ENCODE measurements at regions not wholly inside any gene's neighbourhood (a gene's known extent, or its start where the extent isn't known, plus 50 kb on each side); places are given as distances from the start of the nearest gene placed in this dataset.

DNA sequence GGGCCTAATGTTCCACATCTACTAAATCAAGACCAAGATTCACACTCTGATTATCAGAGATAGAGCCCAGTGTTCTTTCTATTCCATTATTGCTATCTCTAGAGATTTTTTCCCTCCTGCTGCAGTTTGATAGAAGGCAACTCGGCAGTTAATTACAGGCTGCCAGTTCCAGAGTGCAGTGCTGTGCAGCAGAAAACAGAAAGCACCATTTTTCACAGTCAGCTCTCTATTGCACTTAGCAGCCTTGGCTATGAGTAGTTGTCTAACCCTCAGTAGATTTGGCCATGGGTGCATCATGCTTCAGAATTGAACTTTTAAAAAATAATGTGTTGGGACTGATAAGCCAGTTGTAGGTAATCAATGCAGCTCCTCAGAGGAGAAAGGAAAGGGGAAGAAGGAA is 295.3 kb downstream of the MID1IP1 start:
- TF ChIP-seq POLR2AphosphoS5 (IDR thresholded peaks at IDR 0.05; ENCODE audit: low read depth, low read length) (no peak), POLR2A (IDR thresholded peaks at IDR 0.05; ENCODE audit: low read depth, low read length) (no peak), TAF1 (IDR thresholded peaks at IDR 0.05; ENCODE audit: borderline replicate concordance, low read depth, low read length) (no peak)

Data from GM12892 (cell line).